Thyroid gland (tissue), 4 donors: ENCODE measurements at regions not wholly inside any gene's neighbourhood (a gene's known extent, or its start where the extent isn't known, plus 50 kb on each side); places are given as distances from the start of the nearest gene placed in this dataset.

Experiments used
- DNase-seq, 2 donors: peaks; one replicate each; pipeline ENCODE4 v3.0.0-alpha.2; 2019
- H3K27ac ChIP-seq, 3 donors: fragments of 200-600 bp; sonication (generic); 1 replicate in 2 of 3; 2 replicates in 1 of 3; pipeline ENCODE4 v1.5.1; 2016 to 2019; ENCODE audit warnings: mild to moderate bottlenecking in 1 of 3, moderate library complexity in 1 of 3
- H3K27me3 ChIP-seq: fragments of 200-600 bp; sonication (generic); one replicate; pipeline ENCODE4 v1.5.1; 2019
- H3K36me3 ChIP-seq, 2 donors: fragments of 200-600 bp; sonication (generic); one replicate each; pipeline ENCODE4 v1.5.1; 2016 to 2019
- H3K4me1 ChIP-seq, 2 donors: fragments of 200-600 bp; sonication (generic); one replicate each; pipeline ENCODE4 v1.5.1; 2017 to 2019
- H3K4me3 ChIP-seq, 3 donors: fragments of 200-600 bp; sonication (generic); replicated peaks in 1 of 3; 1 replicate in 2 of 3; 2 replicates in 1 of 3; pipeline ENCODE4 v1.5.1; 2016; ENCODE audit warnings: mild to moderate bottlenecking in 1 of 3
- H3K9me3 ChIP-seq: fragments of 200-600 bp; sonication (generic); one replicate; pipeline ENCODE4 v1.5.1; 2017
- CTCF ChIP-seq, 6 experiments: fragments of 200-600 bp in 3 of 6; fragments of 450-650 bp in 3 of 6; sonication (generic) in 3 of 6; IDR thresholded peaks; one replicate each; pipeline ENCODE4 v1.5.1; 2016 to 2019; ENCODE audit warnings: antibody characterized with exemption in 6 of 6, mild to moderate bottlenecking in 2 of 6, inconsistent platforms in 1 of 6, moderate library complexity in 1 of 6
- POLR2A ChIP-seq, 2 donors: fragments of 450-650 bp; IDR thresholded peaks; one replicate each; pipeline ENCODE4 v1.6.1; 2017; ENCODE audit warnings: antibody characterized with exemption in 2 of 2, mild to moderate bottlenecking in 2 of 2, moderate library complexity in 1 of 2
- WGBS, 2 donors: methylation state at CpG; one replicate each; pipeline ENCODE4 v1.1.5; 2017; 5-methylcytosine and 5-hydroxymethylcytosine counted together
- intact Hi-C: fragments of 100-400 bp; cut with DNase I; formaldehyde crosslinking; loops from one replicate; pipeline ENCODE4 v1.15.1; 2023

- Histone ChIP-seq H3K36me3 (no peaks in the 10 kb centered on the region), H3K27ac (no peak overlapping the region), H3K27me3 (peaks cover 7% of the 10 kb centered on the region), H3K9me3 (no peaks in the 10 kb centered on the region), H3K4me1 (peaks cover 16 to 32% of the 10 kb centered on the region in 2 donors), H3K4me3 (no peak overlapping the region)
- no peak for DNase-seq
- 84 to 90% methylated on average over 3 of the region's 3 CpGs for WGBS, 2 donors
- TF ChIP-seq CTCF (IDR thresholded peaks at IDR 0.05) = no peak
- TF ChIP-seq POLR2A (IDR thresholded peaks at IDR 0.05) = no peak
- intact Hi-C loops = no loop called here
Observed at GRCh38 chr6:21668795-21669194, 75.2 kb downstream of the SOX4 start.

GRCh38 chr6:21676769-21677168, 83.2 kb downstream of the SOX4 start:
- no peaks in the 10 kb centered on the region for H3K36me3 ChIP-seq
- no peak overlapping the region for H3K4me3 ChIP-seq
- DNase-seq = no peak
- no peaks in the 10 kb centered on the region for H3K4me1 ChIP-seq
- intact Hi-C loops = no loop called here
- no peaks in the 10 kb centered on the region for H3K9me3 ChIP-seq
- WGBS, 2 donors = 48 to 71% methylated on average over 2 of the region's 2 CpGs
- TF ChIP-seq POLR2A (IDR thresholded peaks at IDR 0.05) = no peak
- TF ChIP-seq CTCF (IDR thresholded peaks at IDR 0.05) = no peak
- no peaks in the 10 kb centered on the region for H3K27me3 ChIP-seq
- no peak overlapping the region for H3K27ac ChIP-seq

GRCh38 chr6:21678990-21679389, 85.4 kb downstream of the SOX4 start:
- H3K36me3 ChIP-seq = no peaks in the 10 kb centered on the region
- no peak overlapping the region for H3K27ac ChIP-seq
- 83 to 87% methylated on average over 6 of the region's 6 CpGs for WGBS, 2 donors
- H3K4me3 ChIP-seq = no peak overlapping the region
- TF ChIP-seq CTCF (IDR thresholded peaks at IDR 0.05) (no peak), POLR2A (IDR thresholded peaks at IDR 0.05) (no peak)
- intact Hi-C loops = no loop called here
- no peaks in the 10 kb centered on the region for H3K27me3 ChIP-seq
- H3K9me3 ChIP-seq = no peaks in the 10 kb centered on the region
- H3K4me1 ChIP-seq = no peaks in the 10 kb centered on the region
- DNase-seq = no peak

- H3K9me3 ChIP-seq = no peaks in the 10 kb centered on the region
- 86 to 87% methylated on average over 2 of the region's 2 CpGs for WGBS, 2 donors
- TF ChIP-seq POLR2A (IDR thresholded peaks at IDR 0.05) (no peak), CTCF (IDR thresholded peaks at IDR 0.05) (no peak)
- intact Hi-C loops = no loop called here
- H3K4me3 ChIP-seq = no peak overlapping the region
- H3K4me1 ChIP-seq = no peaks in the 10 kb centered on the region
- DNase-seq = no peak
- no peaks in the 10 kb centered on the region for H3K36me3 ChIP-seq
- no peak overlapping the region for H3K27ac ChIP-seq
- no peaks in the 10 kb centered on the region for H3K27me3 ChIP-seq
Observed at GRCh38 chr6:21679761-21680265, 86.3 kb downstream of the SOX4 start.

GRCh38 chr6:21680611-21681010, 87.1 kb downstream of the SOX4 start:
- no peaks in the 10 kb centered on the region for H3K36me3 ChIP-seq
- no peak overlapping the region for H3K4me3 ChIP-seq
- DNase-seq = no peak
- H3K9me3 ChIP-seq = no peaks in the 10 kb centered on the region
- intact Hi-C loops = no loop called here
- no peaks in the 10 kb centered on the region for H3K4me1 ChIP-seq
- H3K27me3 ChIP-seq = no peaks in the 10 kb centered on the region
- no peak overlapping the region for H3K27ac ChIP-seq
- TF ChIP-seq POLR2A (IDR thresholded peaks at IDR 0.05) = no peak
- TF ChIP-seq CTCF (IDR thresholded peaks at IDR 0.05) = no peak
- 91 to 93% methylated on average over 4 of the region's 4 CpGs for WGBS, 2 donors
